ENCODE measurements at regions not wholly inside any gene's neighbourhood (a gene's known extent, or its start where the extent isn't known, plus 50 kb on each side); places are given as distances from the start of the nearest gene placed in this dataset.

GRCh38 chr7:68793513-68793912, 804.8 kb upstream of the AUTS2 start:
- Mint-ChIP-seq H3K9me3 (ENCODE audit: unreplicated experiment) (peaks cover 38% of the 10 kb centered on the region), H3K36me3 (ENCODE audit: low read depth, unreplicated experiment) (peaks cover 10% of the 10 kb centered on the region), H3K4me3 (ENCODE audit: unreplicated experiment) (no peak overlapping the region)

GRCh38 chr7:68800316-68800715, 798.0 kb upstream of the AUTS2 start:
- H3K4me1 Mint-ChIP-seq (ENCODE audit: unreplicated experiment): no peaks in the 10 kb centered on the region
- no peak for TF ChIP-seq CTCF (IDR thresholded peaks at IDR 0.05; ENCODE audit: unreplicated experiment)
- H3K27ac Mint-ChIP-seq (ENCODE audit: unreplicated experiment): no peak overlapping the region
- H3K4me3 Mint-ChIP-seq (ENCODE audit: unreplicated experiment): no peak overlapping the region
- peaks cover 39% of the 10 kb centered on the region for H3K9me3 Mint-ChIP-seq (ENCODE audit: unreplicated experiment)
- no peak for DNase-seq (ENCODE audit: low spot score)
- H3K36me3 Mint-ChIP-seq (ENCODE audit: low read depth, unreplicated experiment): peaks cover 4% of the 10 kb centered on the region
- peaks cover 5% of the 10 kb centered on the region for H3K27me3 Mint-ChIP-seq (ENCODE audit: unreplicated experiment)

More at GRCh38 chr7:68793513-68793912, 804.8 kb upstream of the AUTS2 start:
- no peak for TF ChIP-seq CTCF (IDR thresholded peaks at IDR 0.05; ENCODE audit: unreplicated experiment)
- DNase-seq (ENCODE audit: low spot score): no peak
- peaks cover 3% of the 10 kb centered on the region for H3K27me3 Mint-ChIP-seq (ENCODE audit: unreplicated experiment)
- no peak overlapping the region for H3K27ac Mint-ChIP-seq (ENCODE audit: unreplicated experiment)
- no peaks in the 10 kb centered on the region for H3K4me1 Mint-ChIP-seq (ENCODE audit: unreplicated experiment)

GRCh38 chr7:68805159-68805558, 793.1 kb upstream of the AUTS2 start:
- Mint-ChIP-seq H3K27ac (ENCODE audit: unreplicated experiment) (no peak overlapping the region), H3K27me3 (ENCODE audit: unreplicated experiment) (peaks cover 5% of the 10 kb centered on the region), H3K9me3 (ENCODE audit: unreplicated experiment) (peaks cover 40% of the 10 kb centered on the region), H3K4me3 (ENCODE audit: unreplicated experiment) (no peak overlapping the region), H3K4me1 (ENCODE audit: unreplicated experiment) (no peaks in the 10 kb centered on the region), H3K36me3 (ENCODE audit: low read depth, unreplicated experiment) (peaks cover 14% of the 10 kb centered on the region)
- no peak for TF ChIP-seq CTCF (IDR thresholded peaks at IDR 0.05; ENCODE audit: unreplicated experiment)
- no peak for DNase-seq (ENCODE audit: low spot score)

GRCh38 chr7:68807666-68808065, 790.6 kb upstream of the AUTS2 start:
- no peak overlapping the region for H3K4me3 Mint-ChIP-seq (ENCODE audit: unreplicated experiment)
- H3K36me3 Mint-ChIP-seq (ENCODE audit: low read depth, unreplicated experiment): peaks cover 14% of the 10 kb centered on the region
- H3K9me3 Mint-ChIP-seq (ENCODE audit: unreplicated experiment): peaks cover 36% of the 10 kb centered on the region
- TF ChIP-seq CTCF (IDR thresholded peaks at IDR 0.05; ENCODE audit: unreplicated experiment): no peak
- no peak for DNase-seq (ENCODE audit: low spot score)
- H3K4me1 Mint-ChIP-seq (ENCODE audit: unreplicated experiment): no peaks in the 10 kb centered on the region
- H3K27me3 Mint-ChIP-seq (ENCODE audit: unreplicated experiment): peaks cover 4% of the 10 kb centered on the region
- no peak overlapping the region for H3K27ac Mint-ChIP-seq (ENCODE audit: unreplicated experiment)

- peaks cover 4% of the 10 kb centered on the region for H3K27me3 Mint-ChIP-seq (ENCODE audit: unreplicated experiment)
- no peak for DNase-seq (ENCODE audit: low spot score)
- TF ChIP-seq CTCF (IDR thresholded peaks at IDR 0.05; ENCODE audit: unreplicated experiment): no peak
- H3K4me3 Mint-ChIP-seq (ENCODE audit: unreplicated experiment): no peak overlapping the region
- H3K4me1 Mint-ChIP-seq (ENCODE audit: unreplicated experiment): no peaks in the 10 kb centered on the region
- peaks cover 15% of the 10 kb centered on the region for H3K36me3 Mint-ChIP-seq (ENCODE audit: low read depth, unreplicated experiment)
- H3K9me3 Mint-ChIP-seq (ENCODE audit: unreplicated experiment): peaks cover 34% of the 10 kb centered on the region
- no peak overlapping the region for H3K27ac Mint-ChIP-seq (ENCODE audit: unreplicated experiment)
Observed at GRCh38 chr7:68813551-68814080, 784.7 kb upstream of the AUTS2 start.
